ENCODE measurements at regions not wholly inside any gene's neighbourhood (a gene's known extent, or its start where the extent isn't known, plus 50 kb on each side); places are given as distances from the start of the nearest gene placed in this dataset.

DNA sequence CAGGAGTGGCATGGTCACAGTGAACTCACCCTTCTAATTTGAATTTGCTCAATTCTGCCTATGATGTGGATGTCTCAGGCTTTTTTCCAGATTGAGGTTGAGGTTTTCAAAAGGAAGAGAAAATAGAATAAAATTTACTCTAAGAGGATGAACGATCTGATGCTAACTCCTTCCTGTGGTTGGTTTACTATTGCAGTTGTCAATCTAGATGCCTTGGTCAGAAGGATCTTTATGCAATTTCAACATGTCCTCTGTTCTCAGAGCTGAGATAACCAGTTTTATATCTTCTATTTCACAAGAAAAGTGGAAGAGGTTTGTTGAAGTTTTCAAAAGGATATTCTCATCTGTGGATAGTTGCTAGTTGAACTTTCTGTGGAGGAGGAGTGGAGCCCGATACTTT lies 150.7 kb upstream of the WDR11 start:
- DNase-seq (ENCODE audit: low spot score), result no peak
- intact Hi-C loops (cut with DNase I), result no loop called here

DNA sequence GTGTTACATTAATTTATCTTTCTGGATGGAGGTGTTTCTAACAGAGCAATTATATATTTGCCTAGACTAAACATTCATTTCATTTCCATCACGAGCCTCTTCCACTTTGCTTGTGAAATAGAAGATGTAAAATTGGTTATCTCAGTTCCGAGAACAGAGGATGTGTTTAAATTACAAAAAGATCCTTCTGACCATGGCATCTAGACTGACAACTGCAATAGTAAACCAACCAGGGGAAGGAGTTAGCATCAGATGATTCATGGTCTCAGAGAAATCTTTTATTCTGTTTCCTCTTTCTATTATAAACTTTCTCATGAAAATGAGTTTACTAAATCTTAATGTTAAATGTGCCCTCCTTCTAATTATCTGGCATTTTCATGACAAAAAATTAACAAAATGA lies 149.8 kb upstream of the WDR11 start:
- intact Hi-C loops (cut with DNase I), result no loop called here
- no peak for DNase-seq (ENCODE audit: low spot score)

DNA sequence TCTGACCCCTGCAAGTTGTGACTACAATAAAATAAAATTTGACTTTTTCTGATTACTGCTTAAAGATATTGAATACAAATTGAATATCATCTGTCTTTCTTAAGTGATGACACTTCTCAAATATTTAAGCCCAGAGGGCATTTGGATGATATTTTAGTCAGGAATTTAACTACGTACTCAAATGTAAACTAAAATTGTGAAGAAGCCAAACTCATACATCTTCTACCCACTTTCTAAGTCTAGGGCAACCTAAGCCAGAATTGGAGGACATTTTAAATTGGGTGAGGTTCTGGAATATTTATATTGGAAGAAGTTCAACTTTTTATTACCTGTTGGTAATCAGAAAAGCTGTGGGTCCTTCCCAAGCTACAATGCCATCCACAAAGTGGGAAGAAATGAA lies 149.1 kb upstream of the WDR11 start:
- intact Hi-C loops (cut with DNase I), result no loop called here
- DNase-seq (ENCODE audit: low spot score), result no peak

DNA sequence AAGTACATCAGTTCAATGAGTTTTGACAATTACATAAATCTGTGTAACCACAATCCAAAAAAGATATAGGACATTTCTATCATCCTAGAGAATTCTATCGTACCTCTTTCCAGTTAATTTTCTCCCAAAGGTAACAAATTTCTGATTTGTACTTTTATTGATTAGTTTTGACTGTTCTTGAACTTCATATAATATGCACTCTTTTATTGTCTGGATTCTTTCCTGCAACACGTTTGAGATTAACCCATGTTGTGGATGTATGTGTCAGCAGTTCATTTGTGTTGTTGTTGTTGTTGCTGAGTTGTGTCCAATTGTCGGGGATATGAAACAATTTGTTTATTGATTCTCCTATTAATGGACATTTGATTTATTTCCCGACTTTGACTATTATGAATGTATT lies 145.9 kb upstream of the WDR11 start:
- no peak for DNase-seq (ENCODE audit: low spot score)
- intact Hi-C loops (cut with DNase I), result no loop called here

DNA sequence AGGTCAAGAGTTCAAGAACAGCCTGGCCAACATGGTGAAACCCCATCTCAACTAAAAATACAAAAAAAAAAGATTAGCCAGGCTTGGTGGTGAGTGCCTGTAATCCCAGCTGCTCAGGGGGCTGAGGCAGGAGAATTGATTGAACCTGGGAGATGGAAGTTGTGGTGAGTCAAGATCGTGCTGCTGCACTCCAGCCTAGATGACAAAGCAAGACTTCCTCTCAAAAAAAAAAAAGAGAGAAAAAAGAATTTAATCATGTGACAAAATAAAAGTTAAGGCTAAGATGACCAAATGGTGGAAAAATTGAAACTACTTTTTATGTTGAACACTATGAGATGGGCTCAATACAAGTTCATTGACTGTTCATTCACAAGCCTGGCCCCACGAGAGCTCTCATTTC lies 141.1 kb upstream of the WDR11 start:
- DNase-seq (ENCODE audit: low spot score), result no peak
- intact Hi-C loops (cut with DNase I), result no loop called here

DNA sequence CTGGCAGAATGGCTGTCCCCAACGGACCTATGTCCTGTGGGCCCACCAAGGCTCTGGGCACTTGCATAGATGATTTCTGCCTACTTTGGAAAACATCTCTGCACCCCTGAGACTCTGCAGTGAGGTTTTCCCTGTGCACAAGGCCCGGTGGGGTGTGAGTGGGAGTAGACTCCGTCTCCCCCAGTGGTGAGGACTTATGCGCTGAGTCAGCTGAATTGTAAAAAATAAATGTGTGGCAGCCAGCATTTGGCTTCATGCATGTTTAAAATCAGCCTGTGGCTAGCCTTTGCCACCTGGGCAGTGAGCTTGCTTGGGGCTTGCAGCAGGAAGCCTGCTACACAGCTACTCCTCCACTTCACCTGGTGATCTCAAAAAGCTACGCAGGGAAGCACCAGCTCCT lies 139.3 kb upstream of the WDR11 start:
- intact Hi-C loops (cut with DNase I), result no loop called here
- no peak for DNase-seq (ENCODE audit: low spot score)

DNA sequence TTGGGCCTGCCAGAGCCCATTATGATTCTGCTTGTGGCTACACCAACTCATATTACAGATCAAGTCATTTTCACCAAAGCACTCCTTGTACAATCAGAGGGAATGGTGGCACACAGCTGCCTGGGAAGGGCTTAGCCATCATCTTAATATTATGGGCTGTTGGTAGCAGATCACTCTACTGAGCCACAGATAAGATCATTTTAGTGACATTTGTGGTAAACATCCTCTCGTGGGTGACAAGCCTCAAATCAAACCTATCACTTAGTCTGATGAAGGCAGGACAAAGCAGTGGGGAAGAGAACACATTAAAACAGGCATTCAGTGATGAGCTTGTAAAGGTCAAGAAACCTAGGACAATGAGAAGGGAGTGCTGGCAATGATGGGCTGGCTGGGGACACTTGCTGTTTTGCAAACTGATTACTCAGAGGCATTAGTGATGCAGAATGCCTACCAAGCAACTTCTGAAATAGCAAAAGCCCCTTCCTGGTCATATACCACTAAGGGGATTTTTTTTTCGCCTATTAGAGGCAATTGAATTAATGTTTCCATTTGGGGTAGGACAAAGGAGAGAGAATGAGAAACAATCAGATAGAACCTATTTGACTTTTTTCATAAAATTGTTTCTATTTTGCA lies 137.5 kb upstream of the WDR11 start:
- intact Hi-C loops (cut with DNase I), result no loop called here
- no peak for DNase-seq (ENCODE audit: low spot score)

DNA sequence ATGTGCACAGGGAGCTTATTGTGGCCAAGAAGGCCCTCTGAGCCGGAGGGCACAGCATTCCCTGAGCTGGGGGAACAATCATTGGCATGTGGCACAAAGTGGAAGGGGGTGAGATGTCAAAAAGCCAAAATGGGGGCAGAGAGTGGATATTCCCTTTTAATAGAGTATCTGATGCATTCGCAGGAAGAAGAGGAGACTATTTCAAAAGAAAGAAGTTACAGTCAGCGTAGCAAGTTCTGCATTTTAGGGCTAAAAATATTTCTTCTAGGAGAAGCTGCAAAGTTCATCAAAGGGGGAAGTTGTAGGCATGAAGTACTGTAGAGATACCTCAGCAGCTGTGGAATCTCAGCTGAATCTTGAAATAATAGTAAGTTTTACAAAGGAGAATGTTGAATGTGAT lies 136.0 kb upstream of the WDR11 start:
- intact Hi-C loops (cut with DNase I), result no loop called here
- no peak for DNase-seq (ENCODE audit: low spot score)

DNA sequence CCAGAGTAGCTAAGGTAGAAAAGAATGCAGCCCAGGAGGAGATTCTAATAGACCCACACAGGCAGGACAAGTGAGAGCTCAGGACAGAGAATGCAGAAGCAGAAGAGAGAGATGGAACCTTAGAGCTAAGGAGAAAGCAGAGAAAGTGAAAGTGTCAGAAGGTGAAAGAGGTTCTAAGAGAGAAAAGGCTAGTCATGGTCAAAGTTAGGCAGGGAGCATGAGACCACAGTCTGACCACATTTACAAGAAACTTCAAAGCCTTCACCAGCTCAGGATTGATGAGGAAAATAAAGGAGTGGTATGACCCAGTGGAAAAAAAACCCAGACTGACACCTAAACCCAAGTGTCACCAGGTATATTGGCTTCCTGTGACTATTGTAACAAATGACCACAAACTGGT lies 131.8 kb upstream of the WDR11 start:
- DNase-seq (ENCODE audit: low spot score), result no peak
- intact Hi-C loops (cut with DNase I), result no loop called here

DNA sequence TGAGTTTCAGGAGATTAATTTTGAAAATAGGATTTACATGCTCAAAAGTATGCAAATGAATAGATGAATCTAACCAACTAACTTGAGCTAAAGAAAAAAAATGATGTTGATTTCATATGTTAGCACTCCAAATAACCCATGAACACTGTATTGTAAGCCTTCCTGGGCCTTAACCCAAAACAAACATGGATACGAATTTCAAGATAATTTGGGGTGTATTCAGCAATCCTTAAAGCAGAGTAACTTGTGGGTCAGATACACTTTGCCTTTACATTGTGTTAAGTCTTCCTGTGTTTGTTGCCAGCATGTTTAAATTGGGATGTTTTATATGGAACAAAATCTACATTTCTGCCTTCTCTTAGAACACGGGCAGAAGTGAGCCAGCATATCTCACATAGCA lies 124.2 kb upstream of the WDR11 start:
- DNase-seq (ENCODE audit: low spot score), result no peak
- intact Hi-C loops (cut with DNase I), result no loop called here

DNA sequence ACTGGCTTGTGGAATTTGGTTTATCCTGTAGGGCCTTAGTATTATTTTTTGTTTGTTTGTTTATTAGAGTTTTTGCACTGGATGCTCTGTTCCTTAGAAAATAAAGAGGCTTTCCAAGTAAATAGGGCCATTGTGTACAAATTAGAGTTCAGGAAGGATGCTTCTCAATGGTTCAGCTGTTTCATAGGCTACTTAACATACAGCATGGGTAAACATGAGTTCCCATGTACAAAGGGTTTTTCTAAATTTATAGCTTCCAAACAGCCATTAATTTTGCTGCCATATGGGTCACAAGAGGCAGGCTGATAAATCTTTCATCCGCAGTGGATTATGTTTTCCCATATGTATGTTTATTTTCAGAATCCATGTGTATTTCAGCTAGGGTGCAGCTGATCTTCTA lies 121.6 kb upstream of the WDR11 start:
- DNase-seq (ENCODE audit: low spot score), result no peak
- intact Hi-C loops (cut with DNase I), result no loop called here

DNA sequence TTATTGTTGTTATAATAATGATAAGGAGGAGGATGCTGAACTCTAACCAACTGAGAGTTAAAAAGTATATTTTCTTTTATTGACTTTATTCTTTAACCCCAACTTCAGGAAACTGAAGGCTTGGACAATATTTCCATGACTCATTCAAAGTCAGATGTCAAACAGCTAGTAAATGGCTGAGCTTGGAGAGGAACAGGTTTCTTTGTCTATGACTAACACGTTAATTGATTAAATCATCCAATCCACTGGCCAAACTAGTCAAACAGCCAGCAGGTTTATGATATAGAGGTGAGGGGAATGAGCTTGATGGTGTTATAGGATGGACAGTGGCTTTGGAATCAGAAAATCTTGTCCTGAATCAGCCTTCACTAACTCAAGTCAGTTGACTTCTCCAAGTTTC lies 119.1 kb upstream of the WDR11 start:
- intact Hi-C loops (cut with DNase I), result no loop called here
- no peak for DNase-seq (ENCODE audit: low spot score)

DNA sequence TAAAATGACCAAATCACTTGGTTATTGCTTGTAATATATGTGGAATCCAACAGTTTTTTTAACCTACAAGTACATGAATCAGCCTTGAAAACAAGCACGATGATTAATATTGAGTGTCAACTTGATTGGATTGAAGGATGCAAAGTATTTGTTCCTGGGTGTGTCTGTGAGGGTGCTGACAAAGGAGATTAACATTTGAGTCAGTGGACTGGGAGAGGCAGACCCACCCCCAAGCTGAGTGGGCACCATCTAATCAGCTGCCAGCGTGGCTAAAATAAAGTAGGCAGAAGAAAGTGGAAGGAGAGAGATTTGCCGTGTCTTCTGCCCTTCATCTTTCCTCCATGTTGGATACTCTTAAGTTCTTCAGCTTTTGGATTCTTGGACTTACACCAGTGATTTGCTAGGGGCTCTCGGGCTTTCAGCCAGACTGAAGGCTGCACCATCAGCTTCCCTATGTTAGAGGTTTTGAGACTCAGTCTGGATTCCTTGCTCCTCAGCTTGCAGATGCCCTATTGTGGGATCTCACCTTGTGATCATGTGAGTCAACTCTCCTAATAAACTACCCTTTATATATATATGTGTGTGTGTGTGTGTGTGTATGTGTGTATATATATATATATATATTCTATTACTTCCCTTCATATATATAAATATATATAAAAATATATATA lies 118.4 kb upstream of the WDR11 start:
- intact Hi-C loops (cut with DNase I), result no loop called here
- DNase-seq (ENCODE audit: low spot score), result no peak

DNA sequence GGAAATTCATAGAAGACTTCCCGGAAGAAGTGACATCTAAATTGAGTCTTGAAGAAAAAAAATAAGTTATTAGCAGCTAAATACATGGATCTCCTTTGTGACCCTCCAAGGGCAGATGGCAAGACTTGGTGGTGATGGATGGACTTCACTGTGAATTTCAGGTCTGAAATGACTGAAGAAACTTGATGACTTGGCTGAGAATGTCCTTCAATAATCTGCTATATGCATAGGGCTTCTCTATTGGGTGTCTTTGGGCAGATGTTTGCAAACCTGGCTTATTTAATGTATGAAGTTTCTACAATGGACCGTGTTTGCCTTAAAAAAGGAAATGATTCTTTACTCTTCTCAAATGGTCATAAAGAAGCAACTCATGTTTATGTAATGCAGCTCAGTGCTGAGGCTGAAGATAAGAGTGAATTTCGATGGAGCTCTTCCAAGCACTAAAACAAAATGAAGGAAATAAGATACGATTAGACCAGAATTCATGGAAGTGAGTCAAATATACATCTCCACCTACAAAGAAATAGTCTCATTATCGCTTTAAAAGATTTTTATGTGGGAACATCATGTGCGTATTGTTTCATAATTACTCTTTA lies 116.6 kb upstream of the WDR11 start:
- intact Hi-C loops (cut with DNase I), result no loop called here
- no peak for DNase-seq (ENCODE audit: low spot score)

DNA sequence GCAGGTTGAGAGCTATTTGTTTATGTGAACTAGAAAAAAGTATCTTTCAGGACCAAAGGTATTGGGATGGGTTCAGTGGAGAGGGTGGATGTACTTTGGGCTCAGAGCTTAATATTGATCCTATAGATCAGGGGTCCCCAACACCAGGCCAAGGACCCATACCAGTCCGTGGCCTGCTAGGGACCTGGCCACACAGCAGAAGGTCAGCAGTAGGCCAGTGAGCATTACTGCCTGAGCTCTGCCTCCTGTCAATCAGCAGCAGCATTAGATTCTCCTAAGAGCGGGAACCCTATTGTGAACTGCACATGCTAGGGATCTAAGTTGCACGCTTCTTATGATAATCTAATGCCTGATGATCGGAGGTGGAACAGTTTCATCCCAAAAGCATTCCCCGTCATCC lies 115.8 kb upstream of the WDR11 start:
- intact Hi-C loops (cut with DNase I), result no loop called here
- no peak for DNase-seq (ENCODE audit: low spot score)

DNA sequence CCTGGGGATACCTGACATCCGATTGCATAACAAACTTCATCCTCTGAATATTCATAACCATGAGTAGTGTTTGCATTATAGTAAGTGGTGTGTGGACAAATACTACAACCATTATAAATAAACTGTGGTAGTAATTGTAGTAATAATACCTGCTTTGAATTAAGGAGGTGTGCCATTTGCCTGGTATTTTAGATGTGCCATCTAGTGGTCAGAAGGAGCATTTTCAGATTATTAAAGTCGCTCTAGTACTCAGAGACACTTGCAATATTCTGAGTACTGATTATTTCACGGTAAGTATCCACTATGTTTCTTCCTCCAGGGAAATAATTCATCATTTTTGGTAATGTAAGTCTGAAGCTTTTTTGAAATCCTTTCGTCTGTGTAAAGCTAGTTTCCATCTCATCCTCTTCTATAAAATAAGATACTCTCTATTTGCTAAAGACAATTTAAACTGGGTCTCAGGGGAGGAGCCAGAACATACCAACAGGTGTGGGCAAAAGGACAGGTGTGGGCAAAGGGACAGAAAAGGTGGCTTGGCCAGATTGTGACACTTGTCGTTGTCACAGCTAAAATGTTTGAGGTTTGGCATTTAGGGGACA lies 115.3 kb upstream of the WDR11 start:
- intact Hi-C loops (cut with DNase I), result no loop called here

DNA sequence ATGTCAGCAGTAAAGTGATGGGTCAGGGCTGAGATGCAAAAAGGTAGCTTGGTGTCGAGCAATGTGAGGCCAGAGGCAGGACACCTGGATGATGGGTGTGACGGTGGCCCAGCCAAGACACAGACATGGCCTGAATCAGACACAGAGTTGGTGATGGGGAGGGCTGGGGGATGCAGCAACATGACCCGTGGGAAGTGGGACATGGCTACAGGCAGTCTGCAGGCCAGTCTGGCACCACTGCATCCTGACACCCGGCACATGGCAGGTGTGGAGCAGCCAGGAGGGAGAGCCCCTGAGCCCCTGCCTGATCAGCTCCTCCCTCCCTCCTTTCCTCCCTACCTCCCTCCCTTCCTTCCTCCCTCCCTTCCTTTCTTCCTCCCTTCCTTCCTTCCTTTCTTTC lies 114.8 kb upstream of the WDR11 start:
- intact Hi-C loops (cut with DNase I), result no loop called here
- no peak for DNase-seq (ENCODE audit: low spot score)

More for the DNA sequence above, 115.3 kb upstream of the WDR11 start:
- no peak for DNase-seq (ENCODE audit: low spot score)

DNA sequence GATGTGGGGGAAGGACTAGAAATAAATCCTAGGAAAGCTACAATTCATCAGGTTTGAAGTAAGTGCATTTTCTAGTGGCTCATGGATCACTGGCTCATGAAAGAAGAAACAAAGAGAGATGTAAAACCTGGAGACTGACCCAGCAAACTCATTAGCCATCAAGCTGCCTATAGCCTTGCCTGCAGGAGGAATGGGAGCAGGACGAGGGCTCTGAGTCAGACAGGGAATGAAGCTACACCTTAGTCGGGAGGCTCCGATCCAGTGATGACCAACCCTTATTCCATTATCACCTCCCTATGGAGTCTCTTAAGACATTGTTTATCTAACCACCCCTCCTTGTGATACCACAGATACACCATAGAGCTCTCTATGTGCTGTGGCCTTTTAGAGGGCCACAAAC lies 112.5 kb upstream of the WDR11 start:
- DNase-seq (ENCODE audit: low spot score), result no peak
- intact Hi-C loops (cut with DNase I), result no loop called here

DNA sequence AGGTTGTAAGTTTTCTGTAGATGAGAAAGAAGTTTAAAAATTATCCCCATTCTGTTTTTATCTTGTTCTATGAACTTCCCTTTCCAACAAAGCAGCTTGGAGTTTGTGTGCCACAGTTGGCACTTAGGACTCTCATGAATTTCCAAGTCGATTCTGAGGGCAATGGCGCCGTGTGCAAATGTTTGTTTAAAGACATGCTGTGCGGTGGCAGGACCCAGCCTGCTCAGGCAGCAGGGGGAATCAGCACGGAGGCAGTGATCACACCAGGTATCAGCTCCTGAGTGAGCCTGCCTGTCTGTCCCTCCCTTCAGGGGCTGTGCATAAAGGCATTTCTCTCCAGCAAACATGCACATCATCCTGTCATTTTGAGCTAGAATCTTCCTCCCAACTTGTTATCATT lies 109.8 kb upstream of the WDR11 start:
- no peak for DNase-seq (ENCODE audit: low spot score)
- intact Hi-C loops (cut with DNase I), result no loop called here

DNA sequence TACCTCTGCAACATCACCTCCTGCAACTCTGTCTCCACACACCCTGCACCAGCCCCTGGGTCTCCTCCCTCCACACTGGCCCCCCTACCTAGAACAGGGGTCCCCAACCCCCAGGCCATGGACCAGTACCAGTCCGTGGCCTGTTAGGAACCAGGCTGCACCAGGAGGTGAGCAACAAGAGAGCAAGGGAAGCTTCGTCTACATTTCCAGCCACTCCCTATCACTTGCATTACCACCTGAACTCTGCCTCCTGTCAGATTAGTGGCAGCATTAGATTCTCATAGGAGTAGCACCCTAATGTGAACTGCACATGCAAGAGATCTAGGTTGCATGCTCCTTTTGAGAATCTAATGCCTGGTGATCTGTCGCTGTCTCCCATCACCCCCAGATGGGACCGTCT lies 108.8 kb upstream of the WDR11 start:
- intact Hi-C loops (cut with DNase I), result no loop called here
- no peak for DNase-seq (ENCODE audit: low spot score)

DNA sequence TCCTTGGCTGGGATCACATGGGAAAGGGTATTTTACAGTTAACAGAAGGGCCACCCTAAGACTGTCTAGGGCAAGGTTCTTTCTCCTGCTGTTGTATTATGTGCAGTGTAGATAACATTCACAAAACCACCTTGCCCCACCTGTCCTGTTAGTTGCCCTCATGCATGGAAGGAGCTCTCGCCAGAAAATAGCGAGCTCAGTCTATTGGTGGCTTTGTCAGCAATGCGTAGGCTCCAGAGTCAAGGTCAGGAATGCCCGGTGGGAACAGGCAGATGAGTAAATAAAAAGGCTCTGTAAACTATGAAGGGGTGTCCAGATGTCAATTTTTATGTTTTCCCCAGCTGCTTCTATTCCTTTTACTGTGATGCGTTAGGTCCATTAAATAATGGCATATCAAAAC lies 107.1 kb upstream of the WDR11 start:
- intact Hi-C loops (cut with DNase I), result no loop called here
- no peak for DNase-seq (ENCODE audit: low spot score)
